HG03025 (cell line): ENCODE measurements at regions not wholly inside any gene's neighbourhood (a gene's known extent, or its start where the extent isn't known, plus 50 kb on each side); places are given as distances from the start of the nearest gene placed in this dataset.
"Not testable (repeated sequence)": the region's sequence is repeated elsewhere in the genome, so short reads cannot be mapped to it uniquely, and the experiment has no call there.

Experiments used
- ATAC-seq: cut with Tn5 transposase; IDR thresholded peaks from one replicate; pipeline ENCODE4 v1.9.1; 2021; ENCODE audit warnings: mild to moderate bottlenecking, moderate library complexity; ENCODE audit not compliant: unreplicated experiment, low FRiP score

GRCh38 chr3:61438253-61439121 lies 122.9 kb upstream of the PTPRG start:
- no peak for ATAC-seq

- ATAC-seq = no peak
Measured at GRCh38 chr3:61439122-61439458, 122.3 kb upstream of the PTPRG start.

GRCh38 chr3:61442696-61443095 lies 118.7 kb upstream of the PTPRG start:
- ATAC-seq = no peak

GRCh38 chr3:61443886-61444285 lies 117.5 kb upstream of the PTPRG start:
- no peak for ATAC-seq

- no peak for ATAC-seq
Measured at GRCh38 chr3:61444782-61445181, 116.6 kb upstream of the PTPRG start.

- no peak for ATAC-seq
Measured at GRCh38 chr3:61445924-61446323, 115.4 kb upstream of the PTPRG start.

- no peak for ATAC-seq
Measured at GRCh38 chr3:61446341-61446740, 115.0 kb upstream of the PTPRG start.

- ATAC-seq = no peak
Measured at GRCh38 chr3:61448378-61448777, 113.0 kb upstream of the PTPRG start.

GRCh38 chr3:61449327-61450040 lies 111.9 kb upstream of the PTPRG start:
- ATAC-seq = no peak

GRCh38 chr3:61450866-61451265 lies 110.5 kb upstream of the PTPRG start:
- ATAC-seq = no peak

- ATAC-seq = no peak
Measured at GRCh38 chr3:61451841-61452240, 109.5 kb upstream of the PTPRG start.

- ATAC-seq = no peak
Measured at GRCh38 chr3:61452535-61453090, 108.8 kb upstream of the PTPRG start.

GRCh38 chr3:61454006-61454585 lies 107.3 kb upstream of the PTPRG start:
- ATAC-seq = no peak

GRCh38 chr3:61454801-61455200 lies 106.6 kb upstream of the PTPRG start:
- ATAC-seq = no peak

- ATAC-seq = no peak
Measured at GRCh38 chr3:61460636-61461035, 100.7 kb upstream of the PTPRG start.

GRCh38 chr3:61463191-61463590 lies 98.2 kb upstream of the PTPRG start:
- no peak for ATAC-seq

GRCh38 chr3:61464518-61465140 lies 96.7 kb upstream of the PTPRG start:
- no peak for ATAC-seq

- no peak for ATAC-seq
Measured at GRCh38 chr3:61466357-61466756, 95.0 kb upstream of the PTPRG start.

- ATAC-seq = no peak
Measured at GRCh38 chr3:61483997-61484396, 77.4 kb upstream of the PTPRG start.

GRCh38 chr3:61493339-61493738 lies 68.0 kb upstream of the PTPRG start:
- no peak for ATAC-seq

GRCh38 chr3:61494309-61494708 lies 67.1 kb upstream of the PTPRG start:
- ATAC-seq = not testable (repeated sequence)
